WERI-Rb-1 (cell line): ENCODE measurements at regions not wholly inside any gene's neighbourhood (a gene's known extent, or its start where the extent isn't known, plus 50 kb on each side); places are given as distances from the start of the nearest gene placed in this dataset.

ENCODE experiments used
- DNase-seq: peaks from one replicate; pipeline ENCODE4 v3.0.0-alpha.2; 2020
- H3K27ac ChIP-seq: fragments of 250-450 bp; sonication (Bioruptor Pico); 2 replicates; pipeline ENCODE4 v1.5.1; 2020; ENCODE audit warnings: mild to moderate bottlenecking, moderate library complexity
- H3K27me3 ChIP-seq: fragments of 250-450 bp; sonication (Bioruptor Pico); 2 replicates; pipeline ENCODE4 v1.5.1; 2021; ENCODE audit warnings: mild to moderate bottlenecking, low read depth, moderate library complexity; ENCODE audit not compliant: insufficient read depth, severe bottlenecking
- H3K36me3 ChIP-seq: fragments of 250-450 bp; sonication (Bioruptor Pico); 2 replicates; pipeline ENCODE4 v1.5.1; 2020; ENCODE audit warnings: mild to moderate bottlenecking, moderate library complexity
- H3K4me3 ChIP-seq: 2 replicates; pipeline ENCODE4 v1.5.1; 2011; ENCODE audit warnings: low read depth, mild to moderate bottlenecking, control low read depth, low read length
- H3K9me3 ChIP-seq: fragments of 250-450 bp; sonication (Bioruptor Pico); 2 replicates; pipeline ENCODE4 v1.5.1; 2021; ENCODE audit warnings: mild to moderate bottlenecking, moderate library complexity; ENCODE audit not compliant: severe bottlenecking
- CTCF ChIP-seq: IDR thresholded peaks from 2 replicates; pipeline ENCODE4 v1.5.1; 2011; ENCODE audit warnings: low read depth, mild to moderate bottlenecking, control low read depth, inconsistent platforms, low read length

- no peak for DNase-seq
- no peaks in the 10 kb centered on the region for H3K36me3 ChIP-seq
- no peaks in the 10 kb centered on the region for H3K9me3 ChIP-seq
- H3K4me3 ChIP-seq, result no peak overlapping the region
- TF ChIP-seq CTCF, result no peak
- H3K27me3 ChIP-seq, result no peaks in the 10 kb centered on the region
- no peak overlapping the region for H3K27ac ChIP-seq
Measured at GRCh38 chr12:42979746-42980145, 390.2 kb upstream of the PRICKLE1 start.

GRCh38 chr12:42978708-42979107, 389.2 kb upstream of the PRICKLE1 start:
- no peak overlapping the region for H3K27ac ChIP-seq
- TF ChIP-seq CTCF, result no peak
- no peak overlapping the region for H3K4me3 ChIP-seq
- no peak for DNase-seq
- no peaks in the 10 kb centered on the region for H3K27me3 ChIP-seq
- H3K9me3 ChIP-seq, result no peaks in the 10 kb centered on the region
- no peaks in the 10 kb centered on the region for H3K36me3 ChIP-seq

- H3K27me3 ChIP-seq, result no peaks in the 10 kb centered on the region
- no peak overlapping the region for H3K27ac ChIP-seq
- no peak for DNase-seq
- H3K36me3 ChIP-seq, result no peaks in the 10 kb centered on the region
- H3K9me3 ChIP-seq, result no peaks in the 10 kb centered on the region
- TF ChIP-seq CTCF, result no peak
- H3K4me3 ChIP-seq, result no peak overlapping the region
Measured at GRCh38 chr12:42977451-42978230, 388.1 kb upstream of the PRICKLE1 start.

- Histone ChIP-seq H3K36me3 (no peaks in the 10 kb centered on the region), H3K27ac (no peak overlapping the region), H3K27me3 (no peaks in the 10 kb centered on the region), H3K4me3 (no peak overlapping the region), H3K9me3 (peaks cover 1% of the 10 kb centered on the region)
- no peak for TF ChIP-seq CTCF
- DNase-seq, result no peak
Measured at GRCh38 chr12:42976620-42977019, 387.1 kb upstream of the PRICKLE1 start.

- Histone ChIP-seq H3K27ac (no peak overlapping the region), H3K9me3 (peaks cover 4% of the 10 kb centered on the region), H3K36me3 (no peaks in the 10 kb centered on the region), H3K4me3 (no peak overlapping the region), H3K27me3 (no peaks in the 10 kb centered on the region)
- TF ChIP-seq CTCF, result no peak
- no peak for DNase-seq
Measured at GRCh38 chr12:42976122-42976521, 386.6 kb upstream of the PRICKLE1 start.

GRCh38 chr12:42969355-42969754, 379.8 kb upstream of the PRICKLE1 start:
- Histone ChIP-seq H3K27ac (no peak overlapping the region), H3K4me3 (no peak overlapping the region), H3K36me3 (no peaks in the 10 kb centered on the region), H3K9me3 (peaks cover 4% of the 10 kb centered on the region), H3K27me3 (no peaks in the 10 kb centered on the region)
- no peak for TF ChIP-seq CTCF
- DNase-seq, result no peak
